GM06990 (cell line): ENCODE measurements at regions not wholly inside any gene's neighbourhood (a gene's known extent, or its start where the extent isn't known, plus 50 kb on each side); places are given as distances from the start of the nearest gene placed in this dataset.
A peak's percentile ranks its signal among the peaks of the same experiment; 100 is the strongest.

Experiments
- DNase-seq: peaks from one replicate; pipeline ENCODE4 v3.0.0-alpha.2; 2011; ENCODE audit not compliant: insufficient read length; ENCODE audit errors: extremely low read depth
- H3K27me3 ChIP-seq: replicated peaks from 2 replicates; pipeline ENCODE4 v1.6.0; 2011; ENCODE audit warnings: low read length; ENCODE audit not compliant: control insufficient read depth, insufficient read depth
- H3K36me3 ChIP-seq: 2 replicates; pipeline ENCODE4 v1.5.1; 2011; ENCODE audit warnings: low read length; ENCODE audit not compliant: control insufficient read depth, insufficient read depth
- H3K4me3 ChIP-seq: replicated peaks from 2 replicates; pipeline ENCODE4 v1.5.1; 2011; ENCODE audit warnings: low read depth, mild to moderate bottlenecking, control low read depth, low read length
- TF ChIP-seq, protein P1 (sequence below): IDR thresholded peaks from 2 replicates; pipeline ENCODE4 v1.5.1; 2011; ENCODE audit warnings: low read length, control low read depth, mild to moderate bottlenecking, inconsistent platforms; ENCODE audit not compliant: insufficient read depth, poor library complexity, severe bottlenecking

DNA sequence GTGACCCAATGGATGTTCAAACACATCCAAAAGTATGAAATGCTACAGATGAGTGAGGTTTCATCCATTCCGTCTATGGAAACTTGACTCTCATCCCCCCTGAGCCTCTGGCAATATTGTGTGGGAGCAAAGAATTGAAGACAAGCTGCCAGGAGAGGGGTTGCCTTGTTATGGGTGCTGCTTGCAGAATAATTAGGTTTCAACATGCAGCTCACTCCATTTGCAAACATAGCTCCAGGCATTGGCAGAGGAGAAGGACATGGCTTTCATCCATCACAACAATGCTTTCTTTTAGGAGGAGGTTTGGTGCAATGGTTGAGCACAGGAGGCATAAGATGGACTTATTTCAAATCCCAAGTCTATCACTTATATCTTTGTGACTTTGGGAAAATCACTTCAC is 220.7 kb upstream of the SRRM4 start:
- Histone ChIP-seq H3K27me3 (no peaks in the 10 kb centered on the region; the same call in 1 of the 2 replicates), H3K36me3 (no peaks in the 10 kb centered on the region), H3K4me3 (no peak overlapping the region)
- TF ChIP-seq, protein P1, sequence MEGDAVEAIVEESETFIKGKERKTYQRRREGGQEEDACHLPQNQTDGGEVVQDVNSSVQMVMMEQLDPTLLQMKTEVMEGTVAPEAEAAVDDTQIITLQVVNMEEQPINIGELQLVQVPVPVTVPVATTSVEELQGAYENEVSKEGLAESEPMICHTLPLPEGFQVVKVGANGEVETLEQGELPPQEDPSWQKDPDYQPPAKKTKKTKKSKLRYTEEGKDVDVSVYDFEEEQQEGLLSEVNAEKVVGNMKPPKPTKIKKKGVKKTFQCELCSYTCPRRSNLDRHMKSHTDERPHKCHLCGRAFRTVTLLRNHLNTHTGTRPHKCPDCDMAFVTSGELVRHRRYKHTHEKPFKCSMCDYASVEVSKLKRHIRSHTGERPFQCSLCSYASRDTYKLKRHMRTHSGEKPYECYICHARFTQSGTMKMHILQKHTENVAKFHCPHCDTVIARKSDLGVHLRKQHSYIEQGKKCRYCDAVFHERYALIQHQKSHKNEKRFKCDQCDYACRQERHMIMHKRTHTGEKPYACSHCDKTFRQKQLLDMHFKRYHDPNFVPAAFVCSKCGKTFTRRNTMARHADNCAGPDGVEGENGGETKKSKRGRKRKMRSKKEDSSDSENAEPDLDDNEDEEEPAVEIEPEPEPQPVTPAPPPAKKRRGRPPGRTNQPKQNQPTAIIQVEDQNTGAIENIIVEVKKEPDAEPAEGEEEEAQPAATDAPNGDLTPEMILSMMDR: no peak
- DNase-seq: no peak

DNA sequence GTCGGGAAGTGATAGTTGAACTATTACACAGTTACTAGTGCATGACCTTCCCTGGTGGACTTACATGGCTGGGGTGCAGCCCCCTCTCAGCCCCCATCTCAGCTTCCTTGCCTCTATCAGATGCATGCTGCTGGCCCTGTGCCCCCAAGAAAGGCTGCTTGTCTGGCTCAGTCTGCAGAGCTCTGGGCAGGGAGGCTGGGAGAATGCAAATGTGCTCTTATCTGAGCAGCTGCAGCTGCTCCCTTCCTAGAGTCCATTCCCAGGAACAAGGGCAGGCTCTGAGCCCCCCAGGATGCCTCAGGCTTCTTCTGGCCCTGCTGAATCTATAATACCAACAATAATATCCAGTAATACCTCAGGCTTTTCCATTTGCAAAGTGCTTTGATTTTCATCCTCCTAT is 218.1 kb upstream of the SRRM4 start:
- Histone ChIP-seq H3K4me3 (no peak overlapping the region), H3K36me3 (no peaks in the 10 kb centered on the region), H3K27me3 (no peaks in the 10 kb centered on the region; the same call in 1 of the 2 replicates)
- no peak for DNase-seq
- TF ChIP-seq, protein P1: no peak

DNA sequence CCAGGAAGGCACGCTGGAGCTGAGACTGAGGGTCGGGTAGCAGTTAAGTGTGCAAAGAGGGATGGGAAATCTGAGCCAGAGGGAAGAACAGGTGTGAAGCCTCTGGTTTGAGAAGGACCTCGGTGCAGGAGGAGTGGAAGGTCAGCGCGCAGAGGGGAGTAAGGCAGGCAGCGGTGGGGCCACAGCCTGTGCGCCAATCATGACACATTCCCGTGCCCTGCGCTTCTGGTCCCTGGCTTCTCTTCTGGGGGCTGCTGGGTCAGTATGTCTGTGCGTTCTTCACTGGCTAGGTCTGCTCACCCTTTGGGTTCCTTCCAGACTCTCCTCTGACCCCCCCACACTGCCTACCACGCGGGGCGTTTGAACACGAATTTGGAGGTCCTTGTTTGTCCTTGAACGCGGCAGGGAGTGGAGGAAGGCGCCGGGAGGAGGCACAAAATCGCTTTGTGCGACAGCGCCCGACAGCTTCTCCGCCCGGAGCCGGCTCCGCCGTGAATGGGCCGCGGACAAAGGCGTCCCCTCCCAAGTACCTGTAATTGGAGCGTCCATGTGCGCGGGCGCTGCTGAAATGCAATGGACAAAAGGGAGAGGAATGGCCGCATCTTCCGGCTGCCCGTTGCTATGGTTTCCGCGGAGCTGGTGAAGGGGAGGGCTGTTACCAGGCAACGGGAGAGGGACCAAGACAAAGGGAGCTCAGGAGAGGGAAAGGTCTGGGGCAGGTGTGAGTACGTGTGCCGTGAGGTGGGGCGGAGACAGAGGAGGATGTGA is 207.2 kb upstream of the SRRM4 start:
- H3K4me3 ChIP-seq: no peak overlapping the region
- TF ChIP-seq, protein P1: no peak
- no peaks in the 10 kb centered on the region; the same call in 1 of the 2 replicates for H3K27me3 ChIP-seq
- peak; percentile 3 for DNase-seq
- no peaks in the 10 kb centered on the region for H3K36me3 ChIP-seq

DNA sequence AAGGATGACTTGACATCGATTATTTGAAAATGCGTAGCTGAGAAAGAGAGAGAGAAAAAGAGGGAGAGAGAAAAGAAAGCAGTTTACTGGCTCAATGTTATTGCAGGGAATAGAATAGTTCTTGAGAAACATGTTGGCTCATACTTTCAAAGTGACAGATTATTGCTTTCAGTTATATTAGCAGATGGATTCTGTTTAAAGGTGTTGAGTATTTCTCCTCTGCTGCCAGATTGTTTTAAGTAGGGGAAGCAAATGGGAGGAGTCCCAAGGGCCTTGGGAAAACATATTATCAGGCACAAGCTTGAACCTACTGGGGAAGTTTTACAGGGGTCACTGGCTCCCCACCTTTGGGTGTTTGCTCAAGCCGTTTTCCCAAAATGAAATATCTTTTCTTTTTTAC is 203.8 kb upstream of the SRRM4 start:
- no peaks in the 10 kb centered on the region for H3K36me3 ChIP-seq
- no peaks in the 10 kb centered on the region; the same call in 1 of the 2 replicates for H3K27me3 ChIP-seq
- no peak for DNase-seq
- H3K4me3 ChIP-seq: no peak overlapping the region
- TF ChIP-seq, protein P1: no peak

DNA sequence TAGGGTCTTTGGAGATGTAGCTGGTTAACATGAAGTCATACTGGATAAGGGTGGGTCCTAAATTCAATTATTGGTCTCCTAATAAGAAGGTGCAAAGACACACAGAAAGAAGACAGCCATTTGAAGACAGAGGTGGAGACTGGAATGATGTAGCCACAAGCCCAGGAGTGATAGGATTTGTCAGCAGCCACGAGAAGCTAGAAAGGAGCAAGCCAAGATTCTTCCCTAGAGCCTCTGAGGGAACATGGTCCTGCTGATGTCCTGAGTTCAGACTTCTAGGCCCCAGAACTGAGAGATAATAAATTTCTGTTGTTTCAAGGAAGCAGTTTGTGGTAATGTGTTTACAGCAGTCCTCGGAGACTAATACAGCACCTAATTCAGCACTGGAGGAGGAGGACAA is 203.3 kb upstream of the SRRM4 start:
- Histone ChIP-seq H3K27me3 (no peaks in the 10 kb centered on the region; the same call in 1 of the 2 replicates), H3K4me3 (no peak overlapping the region), H3K36me3 (no peaks in the 10 kb centered on the region)
- no peak for DNase-seq
- TF ChIP-seq, protein P1: no peak
